HL-60 (cell line): ENCODE measurements at regions not wholly inside any gene's neighbourhood (a gene's known extent, or its start where the extent isn't known, plus 50 kb on each side); places are given as distances from the start of the nearest gene placed in this dataset.

Experiments used
- DNase-seq, 2 experiments: peaks; one replicate each; pipeline ENCODE4 v3.0.0-alpha.2; 2010 to 2020; ENCODE audit warnings: low read depth in 1 of 2, low spot score in 1 of 2
- H3K27ac ChIP-seq: fragments of 250-450 bp; sonication (Bioruptor Pico); replicated peaks from 2 replicates; pipeline ENCODE4 v1.5.1; 2020; ENCODE audit warnings: mild to moderate bottlenecking, moderate library complexity
- H3K27me3 ChIP-seq: fragments of 250-450 bp; sonication (Bioruptor Pico); 2 replicates; pipeline ENCODE4 v1.5.1; 2021; ENCODE audit warnings: mild to moderate bottlenecking, moderate library complexity; ENCODE audit not compliant: insufficient read depth, poor library complexity, severe bottlenecking
- H3K4me3 ChIP-seq: replicated peaks from 2 replicates; pipeline ENCODE4 v1.5.1; 2011; ENCODE audit warnings: mild to moderate bottlenecking, control low read depth, low read length; ENCODE audit not compliant: insufficient read depth
- CTCF ChIP-seq: IDR thresholded peaks from one replicate; pipeline ENCODE4 v1.5.1; 2011; ENCODE audit warnings: low read length, control low read depth, inconsistent platforms; ENCODE audit not compliant: insufficient read depth
- GABPA ChIP-seq: IDR thresholded peaks from 2 replicates; pipeline ENCODE4 v1.6.1; 2012; ENCODE audit warnings: low read depth
- POLR2AphosphoS5 ChIP-seq: IDR thresholded peaks from 2 replicates; pipeline ENCODE4 v1.6.1; 2012; ENCODE audit warnings: low read depth
- REST ChIP-seq: IDR thresholded peaks from 2 replicates; pipeline ENCODE4 v1.6.1; 2012; ENCODE audit warnings: low read depth; ENCODE audit not compliant: insufficient replicate concordance
- SPI1 ChIP-seq: IDR thresholded peaks from 2 replicates; pipeline ENCODE4 v1.6.1; 2012; ENCODE audit warnings: low read depth, mild to moderate bottlenecking, borderline replicate concordance

GRCh38 chr7:155371884-155372781 lies 74.5 kb downstream of the INSIG1 start:
- peak; percentile 51 for TF ChIP-seq CTCF
- no peak for TF ChIP-seq POLR2AphosphoS5
- TF ChIP-seq GABPA, result no peak
- TF ChIP-seq REST, result no peak
- Histone ChIP-seq H3K27ac (no peak overlapping the region), H3K27me3 (peaks cover 45% of the 10 kb centered on the region), H3K4me3 (peak overlapping the region; percentile 38)
- peak in 1 of 2 experiments; percentile 71 for DNase-seq

- Histone ChIP-seq H3K27me3 (peaks cover 52% of the 10 kb centered on the region), H3K4me3 (peak overlapping the region; percentile 38), H3K27ac (no peak overlapping the region)
- TF ChIP-seq POLR2AphosphoS5, result no peak
- no peak for DNase-seq
These were observed 75.2 kb downstream of the INSIG1 start for GRCh38 chr7:155372782-155373358.

GRCh38 chr7:155373359-155374273 lies 75.9 kb downstream of the INSIG1 start:
- H3K27ac ChIP-seq, result no peak overlapping the region
- DNase-seq, result no peak
- H3K27me3 ChIP-seq, result peaks cover 59% of the 10 kb centered on the region
- TF ChIP-seq GABPA (no peak), CTCF (no peak), POLR2AphosphoS5 (no peak), SPI1 (no peak), REST (no peak)
- peak overlapping the region; percentile 12 for H3K4me3 ChIP-seq
